GM15510 (cell line): ENCODE measurements at regions not wholly inside any gene's neighbourhood (a gene's known extent, or its start where the extent isn't known, plus 50 kb on each side); places are given as distances from the start of the nearest gene placed in this dataset.

ENCODE experiments used
- POLR2A ChIP-seq: IDR thresholded peaks from 3 replicates; pipeline ENCODE4 v1.6.1; 2011; ENCODE audit warnings: borderline replicate concordance; ENCODE audit not compliant: insufficient read length; ENCODE audit errors: extremely low read depth

GRCh38 chr5:133773247-133774202 is 161.2 kb upstream of the FSTL4 start:
- TF ChIP-seq POLR2A, result no peak

GRCh38 chr5:133769842-133770241 is 157.5 kb upstream of the FSTL4 start:
- TF ChIP-seq POLR2A, result no peak

GRCh38 chr5:133763744-133764143 is 151.4 kb upstream of the FSTL4 start:
- TF ChIP-seq POLR2A, result no peak

GRCh38 chr5:133761632-133762031 is 149.3 kb upstream of the FSTL4 start:
- TF ChIP-seq POLR2A, result no peak

GRCh38 chr5:133760532-133760931 is 148.2 kb upstream of the FSTL4 start:
- no peak for TF ChIP-seq POLR2A

DNA sequence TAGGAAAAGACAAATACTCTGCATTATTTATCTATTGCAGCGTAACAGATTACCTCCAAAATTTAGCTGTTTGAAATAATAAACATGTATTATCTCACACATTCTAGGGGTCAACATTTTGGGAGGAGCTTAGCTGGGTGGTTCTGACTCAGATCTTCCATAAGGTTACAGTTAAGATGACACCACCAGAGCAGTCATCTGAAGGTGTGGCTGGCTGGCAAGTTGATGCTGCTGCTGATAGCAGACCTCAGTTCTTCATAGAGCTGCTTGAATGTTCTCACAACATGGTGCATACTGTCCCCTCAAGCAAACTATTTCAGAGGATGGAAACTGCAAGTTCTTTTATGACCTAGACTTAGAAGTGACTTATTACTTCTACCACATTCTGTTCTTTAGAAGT is 146.3 kb upstream of the FSTL4 start:
- TF ChIP-seq POLR2A, result no peak

- TF ChIP-seq POLR2A, result no peak
Observed at GRCh38 chr5:133757396-133757945, 145.1 kb upstream of the FSTL4 start.

DNA sequence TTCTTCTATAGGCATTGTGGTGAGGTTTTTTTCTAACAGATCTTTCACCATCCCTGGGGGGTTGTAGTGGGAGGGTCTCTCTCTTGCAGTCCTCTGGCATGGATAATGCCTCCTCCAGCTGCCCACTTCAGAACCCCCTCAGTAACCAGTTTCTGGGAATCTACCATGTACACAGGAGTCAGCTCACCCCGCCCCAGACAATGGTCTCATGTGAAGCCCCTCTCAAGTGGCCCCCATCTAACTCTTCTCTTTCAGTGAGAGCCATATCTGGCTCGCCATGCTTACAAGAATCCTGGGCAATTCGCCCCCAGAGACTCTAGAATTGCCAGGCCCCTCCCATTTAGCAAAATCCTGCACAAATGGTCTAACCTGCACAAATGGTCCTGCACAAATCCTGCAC is 144.4 kb upstream of the FSTL4 start:
- no peak for TF ChIP-seq POLR2A

DNA sequence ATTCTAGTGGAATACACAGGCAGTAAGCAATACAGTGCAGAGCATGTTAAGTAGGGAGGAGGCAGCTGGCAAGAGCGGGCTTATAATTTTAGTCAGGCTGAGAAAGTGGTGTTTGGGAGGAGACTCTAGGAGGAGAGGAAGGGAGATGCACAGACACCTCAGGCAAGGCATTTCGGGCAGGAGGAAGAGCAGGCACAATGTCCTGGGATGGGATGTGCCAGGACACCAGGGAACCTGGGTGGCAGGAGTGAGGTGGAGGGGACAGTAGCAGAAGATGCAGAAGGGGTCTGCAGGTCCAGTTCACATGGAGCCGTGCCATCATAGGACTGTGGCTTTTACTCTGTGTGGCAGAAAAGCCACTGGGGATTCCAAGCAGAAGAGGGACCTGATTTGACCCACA is 143.7 kb upstream of the FSTL4 start:
- TF ChIP-seq POLR2A, result no peak

DNA sequence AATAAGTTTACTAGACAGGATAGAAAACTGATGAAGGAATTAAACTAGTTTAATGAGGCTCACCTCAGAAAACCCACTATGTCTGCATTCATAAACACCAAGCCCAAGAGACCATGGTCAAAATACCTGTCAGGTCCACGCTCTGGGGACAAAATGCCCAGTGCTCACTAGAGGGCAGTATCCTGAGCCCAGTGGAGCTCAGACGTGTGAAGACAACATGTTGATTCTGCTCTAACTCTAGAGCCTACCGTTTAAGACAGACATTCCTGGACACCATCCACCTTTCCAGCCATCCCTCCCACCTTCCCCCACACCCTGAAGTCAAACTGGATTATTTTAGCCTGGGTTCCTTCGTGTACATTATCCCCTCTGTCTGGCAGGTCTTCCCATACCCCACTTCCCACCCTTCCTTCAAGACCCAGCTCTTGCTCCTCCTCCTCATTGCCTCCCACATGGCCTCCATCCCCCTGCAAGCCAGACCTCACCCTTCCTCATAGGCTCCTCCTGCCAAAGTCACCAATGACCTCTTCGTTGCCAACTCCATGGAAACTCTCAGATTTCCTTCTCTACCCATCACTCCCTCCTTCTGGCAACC is 142.3 kb upstream of the FSTL4 start:
- no peak for TF ChIP-seq POLR2A

DNA sequence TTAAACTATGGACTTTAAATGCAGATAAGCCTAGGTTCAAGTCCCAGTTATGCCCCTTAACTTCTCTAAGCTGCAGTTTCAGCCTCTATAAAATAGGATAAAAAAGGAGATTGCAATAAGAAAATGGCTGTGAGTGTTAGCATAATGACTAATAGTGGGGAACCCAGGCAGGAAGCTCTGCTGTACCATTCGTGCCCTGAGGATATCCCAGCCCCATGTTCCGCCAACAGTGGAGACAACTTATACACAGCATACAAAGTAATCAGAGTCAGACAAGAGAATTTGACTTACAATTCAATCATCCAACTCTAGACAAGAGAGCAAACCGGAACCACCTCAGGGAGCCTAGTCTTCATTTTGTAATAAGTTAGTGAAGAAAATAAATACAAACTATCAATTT is 141.5 kb upstream of the FSTL4 start:
- TF ChIP-seq POLR2A, result no peak

DNA sequence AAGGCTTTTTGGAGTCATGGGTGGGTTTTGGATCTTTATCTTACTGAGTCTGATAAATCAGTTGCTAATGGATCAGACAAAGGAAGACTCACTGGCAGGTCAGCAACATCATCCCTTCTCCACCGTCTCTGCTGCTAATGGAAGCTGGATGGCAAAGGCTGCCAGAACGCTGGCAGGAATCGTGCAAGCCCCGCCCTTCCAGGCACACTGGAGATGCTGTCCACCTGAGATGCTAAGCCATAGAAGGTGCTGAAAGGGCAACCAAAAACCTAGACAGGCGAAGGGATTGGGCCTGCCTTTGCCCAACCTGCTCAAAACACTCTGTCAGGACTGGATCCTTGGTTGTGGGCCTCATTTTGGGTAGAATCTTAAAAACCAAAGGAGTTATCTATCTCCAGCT is 139.5 kb upstream of the FSTL4 start:
- TF ChIP-seq POLR2A, result no peak

DNA sequence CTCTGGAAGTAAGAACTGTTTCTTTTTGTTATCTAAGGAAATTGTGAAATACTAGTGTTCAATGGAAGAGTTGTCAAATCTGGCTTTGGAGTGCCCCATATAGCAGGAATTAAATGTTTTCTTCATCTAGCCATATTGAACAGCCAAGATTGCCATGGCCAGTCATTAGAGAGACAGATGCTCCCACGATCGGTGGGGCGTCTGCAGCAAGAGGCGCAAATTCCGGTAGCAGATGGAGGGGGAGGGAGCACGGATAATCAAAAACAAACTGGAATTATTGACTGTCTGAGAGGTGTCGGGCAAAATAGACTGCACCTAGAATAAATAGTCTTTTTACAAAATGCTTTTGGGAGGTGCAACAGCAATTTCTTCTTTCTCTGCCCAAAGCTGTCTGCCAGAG is 139.1 kb upstream of the FSTL4 start:
- TF ChIP-seq POLR2A, result no peak

- TF ChIP-seq POLR2A, result no peak
Observed at GRCh38 chr5:133750856-133751255, 138.5 kb upstream of the FSTL4 start.

- no peak for TF ChIP-seq POLR2A
Observed at GRCh38 chr5:133750356-133750755, 138.0 kb upstream of the FSTL4 start.

DNA sequence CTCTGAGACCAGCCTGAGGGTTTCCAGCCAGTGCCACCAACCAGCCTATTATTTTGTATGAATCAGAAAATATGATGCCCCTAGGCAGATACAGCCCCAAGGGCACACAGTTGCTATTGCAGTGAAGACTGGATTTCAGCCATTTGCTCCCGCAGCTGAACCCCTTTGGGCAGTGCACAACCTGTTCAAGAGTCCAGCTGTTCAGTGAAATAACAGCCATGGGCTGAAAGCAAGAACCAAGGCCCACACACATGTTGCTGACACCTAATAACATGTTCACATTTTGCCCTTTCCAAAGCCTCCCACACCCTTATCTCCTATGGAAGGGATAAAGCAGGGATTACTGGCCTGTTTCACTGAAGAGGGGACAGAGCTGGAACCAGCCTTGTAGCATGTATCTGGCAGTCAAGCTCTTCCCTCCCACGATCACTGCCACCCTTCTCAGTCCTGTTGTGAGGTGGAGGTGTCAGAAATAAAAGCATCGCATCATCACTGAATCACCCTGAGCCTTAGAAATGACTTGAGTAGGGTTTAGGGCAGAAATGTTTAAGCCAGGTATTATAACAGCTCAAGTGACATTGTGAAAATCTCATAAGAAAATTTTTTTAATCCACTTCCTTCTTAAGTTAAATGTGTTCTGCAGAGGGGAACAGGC is 137.1 kb upstream of the FSTL4 start:
- TF ChIP-seq POLR2A, result no peak

DNA sequence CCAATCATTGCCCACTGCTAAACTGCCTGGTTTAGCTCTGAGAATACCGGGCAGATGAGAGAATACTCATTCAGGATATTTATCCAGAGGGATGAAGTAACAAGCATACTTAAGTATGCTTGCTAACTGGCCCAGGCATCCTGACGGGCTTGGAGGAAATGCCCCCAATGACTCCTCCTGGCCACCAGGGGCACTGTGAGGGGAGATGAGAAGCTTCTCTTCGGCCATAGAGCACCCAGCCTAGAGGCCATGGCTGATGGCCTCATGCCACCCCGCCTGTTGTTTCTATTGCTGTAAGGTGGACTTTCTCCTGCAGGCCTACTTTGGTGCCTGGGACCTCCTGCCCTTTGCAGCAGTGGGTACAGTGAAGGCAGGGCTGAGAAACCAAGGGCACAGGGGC is 134.5 kb upstream of the FSTL4 start:
- no peak for TF ChIP-seq POLR2A

DNA sequence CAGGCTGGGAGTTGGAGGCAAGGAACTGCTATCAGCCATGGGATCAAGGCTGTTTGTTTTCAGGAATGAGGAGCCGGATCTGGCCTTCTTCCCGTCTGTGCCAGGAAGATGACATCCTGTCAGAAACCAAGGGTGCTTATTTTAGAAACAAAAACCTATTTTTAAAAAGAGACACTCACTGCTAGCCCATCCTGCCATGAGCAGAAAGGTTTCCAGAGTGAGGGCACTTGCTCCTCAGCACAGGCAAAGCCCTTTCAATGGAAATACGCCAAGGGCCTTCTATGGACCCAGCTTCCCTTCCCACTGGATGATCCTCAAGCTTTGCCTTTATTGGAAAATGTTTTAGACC is 132.6 kb upstream of the FSTL4 start:
- no peak for TF ChIP-seq POLR2A
